IgD-negative memory B cell (primary cell): ENCODE measurements at regions not wholly inside any gene's neighbourhood (a gene's known extent, or its start where the extent isn't known, plus 50 kb on each side); places are given as distances from the start of the nearest gene placed in this dataset.

Experiments used
- H3K27ac Mint-ChIP-seq, 3 donors: one replicate each; pipeline ENCODE4 v1.8.0; 2020 to 2022; ENCODE audit warnings: mild to moderate bottlenecking in 3 of 3, mixed read lengths in 3 of 3, moderate library complexity in 1 of 3
- H3K27me3 Mint-ChIP-seq: one replicate; pipeline ENCODE4 v1.8.0; 2021; ENCODE audit warnings: mixed read lengths
- H3K36me3 Mint-ChIP-seq: one replicate; pipeline ENCODE4 v1.8.0; 2020; ENCODE audit warnings: mild to moderate bottlenecking, mixed read lengths
- H3K4me1 Mint-ChIP-seq, 3 donors: one replicate each; pipeline ENCODE4 v1.8.0; 2020 to 2022; ENCODE audit warnings: mixed read lengths in 3 of 3, mild to moderate bottlenecking in 1 of 3
- H3K4me3 Mint-ChIP-seq, 4 donors: one replicate each; pipeline ENCODE4 v1.8.0; 2020 to 2022; ENCODE audit warnings: mild to moderate bottlenecking in 4 of 4, mixed read lengths in 4 of 4, moderate library complexity in 3 of 4
- H3K9me3 Mint-ChIP-seq, 3 donors: one replicate each; pipeline ENCODE4 v1.8.0; 2020 to 2021; ENCODE audit warnings: mixed read lengths in 3 of 3, mild to moderate bottlenecking in 1 of 3

- Mint-ChIP-seq H3K4me1 (no peaks in the 10 kb centered on the region), H3K9me3 (peaks cover 0 to 2% (median 2%) of the 10 kb centered on the region in 3 donors), H3K27me3 (no peaks in the 10 kb centered on the region), H3K36me3 (no peaks in the 10 kb centered on the region), H3K27ac (no peak overlapping the region), H3K4me3 (no peak overlapping the region)
These were observed 322.8 kb upstream of the NT5E start for GRCh38 chr6:85127168-85127498.

- H3K36me3 Mint-ChIP-seq = no peaks in the 10 kb centered on the region
- no peak overlapping the region for H3K27ac Mint-ChIP-seq
- H3K9me3 Mint-ChIP-seq = peaks cover 0 to 2% (median 2%) of the 10 kb centered on the region in 3 donors
- no peak overlapping the region for H3K4me3 Mint-ChIP-seq
- H3K27me3 Mint-ChIP-seq = no peaks in the 10 kb centered on the region
- no peaks in the 10 kb centered on the region for H3K4me1 Mint-ChIP-seq
These were observed 323.3 kb upstream of the NT5E start for GRCh38 chr6:85126485-85127167.

GRCh38 chr6:85125526-85125925 lies 324.4 kb upstream of the NT5E start:
- no peak overlapping the region for H3K27ac Mint-ChIP-seq
- H3K4me1 Mint-ChIP-seq = no peaks in the 10 kb centered on the region
- peaks cover 0 to 2% (median 2%) of the 10 kb centered on the region in 3 donors for H3K9me3 Mint-ChIP-seq
- H3K36me3 Mint-ChIP-seq = no peaks in the 10 kb centered on the region
- no peaks in the 10 kb centered on the region for H3K27me3 Mint-ChIP-seq
- no peak overlapping the region for H3K4me3 Mint-ChIP-seq

GRCh38 chr6:85124472-85125354 lies 325.2 kb upstream of the NT5E start:
- H3K27me3 Mint-ChIP-seq = no peaks in the 10 kb centered on the region
- no peaks in the 10 kb centered on the region for H3K36me3 Mint-ChIP-seq
- no peaks in the 10 kb centered on the region for H3K4me1 Mint-ChIP-seq
- no peak overlapping the region for H3K4me3 Mint-ChIP-seq
- no peak overlapping the region for H3K27ac Mint-ChIP-seq
- peaks cover 0 to 2% (median 2%) of the 10 kb centered on the region in 3 donors for H3K9me3 Mint-ChIP-seq

- Mint-ChIP-seq H3K27ac (no peak overlapping the region), H3K9me3 (peaks cover 0 to 2% (median 2%) of the 10 kb centered on the region in 3 donors), H3K36me3 (no peaks in the 10 kb centered on the region), H3K4me3 (no peak overlapping the region), H3K4me1 (no peaks in the 10 kb centered on the region), H3K27me3 (no peaks in the 10 kb centered on the region)
These were observed 328.7 kb upstream of the NT5E start for GRCh38 chr6:85121158-85121557.

- no peaks in the 10 kb centered on the region for H3K4me1 Mint-ChIP-seq
- H3K4me3 Mint-ChIP-seq = no peak overlapping the region
- H3K36me3 Mint-ChIP-seq = no peaks in the 10 kb centered on the region
- H3K9me3 Mint-ChIP-seq = peaks cover 0 to 2% (median 2%) of the 10 kb centered on the region in 3 donors
- no peak overlapping the region for H3K27ac Mint-ChIP-seq
- no peaks in the 10 kb centered on the region for H3K27me3 Mint-ChIP-seq
These were observed 331.1 kb upstream of the NT5E start for GRCh38 chr6:85118652-85119235.

- Mint-ChIP-seq H3K27ac (no peak overlapping the region), H3K4me1 (no peaks in the 10 kb centered on the region), H3K9me3 (peaks cover 0 to 2% (median 2%) of the 10 kb centered on the region in 3 donors), H3K27me3 (no peaks in the 10 kb centered on the region), H3K4me3 (no peak overlapping the region), H3K36me3 (no peaks in the 10 kb centered on the region)
These were observed 331.6 kb upstream of the NT5E start for GRCh38 chr6:85118233-85118632.

GRCh38 chr6:85116475-85116874 lies 333.4 kb upstream of the NT5E start:
- H3K4me1 Mint-ChIP-seq = no peaks in the 10 kb centered on the region
- H3K4me3 Mint-ChIP-seq = no peak overlapping the region
- no peak overlapping the region for H3K27ac Mint-ChIP-seq
- no peaks in the 10 kb centered on the region for H3K27me3 Mint-ChIP-seq
- H3K36me3 Mint-ChIP-seq = no peaks in the 10 kb centered on the region
- peaks cover 0 to 2% (median 0%) of the 10 kb centered on the region in 3 donors for H3K9me3 Mint-ChIP-seq

- Mint-ChIP-seq H3K4me3 (no peak overlapping the region), H3K27me3 (no peaks in the 10 kb centered on the region), H3K9me3 (peaks cover 0 to 2% (median 0%) of the 10 kb centered on the region in 3 donors), H3K4me1 (no peaks in the 10 kb centered on the region), H3K36me3 (no peaks in the 10 kb centered on the region), H3K27ac (no peak overlapping the region)
These were observed 334.0 kb upstream of the NT5E start for GRCh38 chr6:85115876-85116275.

GRCh38 chr6:85115376-85115775 lies 334.5 kb upstream of the NT5E start:
- no peaks in the 10 kb centered on the region for H3K27me3 Mint-ChIP-seq
- peaks cover 0 to 3% (median 0%) of the 10 kb centered on the region in 3 donors for H3K9me3 Mint-ChIP-seq
- H3K36me3 Mint-ChIP-seq = no peaks in the 10 kb centered on the region
- H3K27ac Mint-ChIP-seq = no peak overlapping the region
- no peak overlapping the region for H3K4me3 Mint-ChIP-seq
- no peaks in the 10 kb centered on the region for H3K4me1 Mint-ChIP-seq

- no peak overlapping the region for H3K27ac Mint-ChIP-seq
- peaks cover 0 to 1% (median 0%) of the 10 kb centered on the region in 3 donors for H3K9me3 Mint-ChIP-seq
- H3K4me1 Mint-ChIP-seq = no peaks in the 10 kb centered on the region
- H3K27me3 Mint-ChIP-seq = peaks cover 2% of the 10 kb centered on the region
- H3K4me3 Mint-ChIP-seq = no peak overlapping the region
- no peaks in the 10 kb centered on the region for H3K36me3 Mint-ChIP-seq
These were observed 335.3 kb upstream of the NT5E start for GRCh38 chr6:85114581-85114935.

GRCh38 chr6:85113934-85114580 lies 335.8 kb upstream of the NT5E start:
- Mint-ChIP-seq H3K36me3 (no peaks in the 10 kb centered on the region), H3K4me3 (no peak overlapping the region), H3K27me3 (peaks cover 2% of the 10 kb centered on the region), H3K9me3 (peaks cover 0 to 1% (median 0%) of the 10 kb centered on the region in 3 donors), H3K27ac (no peak overlapping the region), H3K4me1 (no peaks in the 10 kb centered on the region)

GRCh38 chr6:85112540-85112939 lies 337.3 kb upstream of the NT5E start:
- Mint-ChIP-seq H3K4me3 (no peak overlapping the region), H3K4me1 (no peaks in the 10 kb centered on the region), H3K36me3 (no peaks in the 10 kb centered on the region), H3K27ac (no peak overlapping the region), H3K9me3 (peaks cover 0 to 1% (median 0%) of the 10 kb centered on the region in 3 donors), H3K27me3 (peaks cover 2% of the 10 kb centered on the region)

- no peak overlapping the region for H3K4me3 Mint-ChIP-seq
- H3K9me3 Mint-ChIP-seq = peaks cover 0 to 1% (median 0%) of the 10 kb centered on the region in 3 donors
- H3K27me3 Mint-ChIP-seq = peaks cover 2% of the 10 kb centered on the region
- no peaks in the 10 kb centered on the region for H3K36me3 Mint-ChIP-seq
- no peaks in the 10 kb centered on the region for H3K4me1 Mint-ChIP-seq
- no peak overlapping the region for H3K27ac Mint-ChIP-seq
These were observed 338.3 kb upstream of the NT5E start for GRCh38 chr6:85111481-85112011.

GRCh38 chr6:85110943-85111342 lies 338.9 kb upstream of the NT5E start:
- Mint-ChIP-seq H3K4me1 (no peaks in the 10 kb centered on the region), H3K27me3 (peaks cover 2% of the 10 kb centered on the region)

More at GRCh38 chr6:85110943-85111342, 338.9 kb upstream of the NT5E start:
- no peaks in the 10 kb centered on the region for H3K36me3 Mint-ChIP-seq
- H3K4me3 Mint-ChIP-seq = no peak overlapping the region
- no peak overlapping the region for H3K27ac Mint-ChIP-seq
- H3K9me3 Mint-ChIP-seq = peaks cover 0 to 1% (median 0%) of the 10 kb centered on the region in 3 donors
